OCI-M2 (cell line): ENCODE measurements at regions not wholly inside any gene's neighbourhood (a gene's known extent, or its start where the extent isn't known, plus 50 kb on each side); places are given as distances from the start of the nearest gene placed in this dataset.
"Not testable (repeated sequence)": the region's sequence is repeated elsewhere in the genome, so short reads cannot be mapped to it uniquely, and the experiment has no call there.

Experiments used
- DNase-seq: peaks from one replicate; lab custom pipeline; 2025; ENCODE audit not compliant: unreplicated experiment; lab: John Stamatoyannopoulos, UW

DNA sequence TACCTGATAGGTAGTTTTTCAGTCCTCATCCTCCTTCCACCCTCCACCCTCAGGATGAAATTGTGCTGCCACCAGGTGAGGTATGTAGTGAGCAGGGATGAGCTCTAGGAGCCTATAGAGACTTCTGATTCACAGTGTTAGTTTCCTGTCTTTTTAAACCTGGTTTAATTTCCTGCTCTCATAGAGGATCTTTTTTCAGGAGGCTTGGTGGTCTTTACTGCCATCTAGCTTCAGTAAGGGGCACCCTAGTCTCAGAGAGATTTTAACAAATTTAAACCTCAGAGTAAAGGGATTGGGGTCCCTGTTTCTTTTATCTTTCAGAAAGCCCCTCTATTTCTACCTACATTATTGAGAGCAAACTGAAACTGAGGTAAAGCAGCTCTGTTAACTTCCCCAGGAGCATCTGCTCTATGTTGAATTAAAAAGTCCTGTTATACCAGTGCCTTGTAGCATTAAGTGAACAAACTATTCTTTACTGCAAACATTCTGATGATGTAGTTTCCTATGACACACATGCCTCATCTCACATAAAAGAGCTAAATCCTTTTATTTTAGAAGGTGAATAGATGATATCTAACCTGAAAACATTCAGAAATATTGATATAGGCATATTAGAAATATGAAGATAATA, 172.2 kb upstream of the DDHD1 start:
- no peak for DNase-seq

DNA sequence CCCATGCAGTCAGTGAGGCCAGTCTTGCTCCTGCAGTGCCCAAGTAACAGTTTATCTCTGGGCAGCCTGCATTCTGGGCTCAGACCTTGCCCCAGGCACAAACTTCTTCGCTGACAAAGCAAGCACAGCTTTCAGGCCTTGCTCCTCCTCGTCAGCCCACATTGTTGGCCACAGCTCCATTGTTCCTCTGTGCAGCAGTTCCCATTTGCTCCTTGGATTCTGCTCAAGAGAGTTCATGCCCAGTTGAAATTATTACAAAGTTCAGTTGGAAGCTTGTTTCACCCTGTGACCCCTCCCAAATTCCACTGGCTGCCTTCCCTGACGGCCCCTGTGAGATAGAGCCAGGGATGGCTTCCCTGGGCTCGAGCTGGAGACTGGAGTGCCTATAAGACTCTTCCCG, 163.4 kb upstream of the DDHD1 start:
- DNase-seq = no peak

DNA sequence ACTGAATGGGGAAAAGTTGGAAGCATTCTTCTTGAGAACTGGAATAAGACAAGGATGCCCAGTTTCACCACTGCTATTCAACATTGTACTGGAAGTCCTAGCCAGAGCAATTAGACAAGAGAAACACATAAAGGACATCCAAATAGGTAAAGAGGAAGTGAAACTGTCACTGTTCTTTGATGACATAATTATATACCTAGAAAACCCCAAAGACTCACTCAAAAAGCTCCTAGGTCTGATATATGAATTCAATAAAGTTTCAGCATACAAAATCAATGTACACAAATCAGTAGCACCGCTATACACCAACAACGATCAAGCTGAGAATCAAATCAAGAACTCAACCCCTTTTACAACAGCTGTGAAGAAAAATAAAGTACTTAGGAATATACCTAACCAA, 157.3 kb upstream of the DDHD1 start:
- no peak for DNase-seq

DNA sequence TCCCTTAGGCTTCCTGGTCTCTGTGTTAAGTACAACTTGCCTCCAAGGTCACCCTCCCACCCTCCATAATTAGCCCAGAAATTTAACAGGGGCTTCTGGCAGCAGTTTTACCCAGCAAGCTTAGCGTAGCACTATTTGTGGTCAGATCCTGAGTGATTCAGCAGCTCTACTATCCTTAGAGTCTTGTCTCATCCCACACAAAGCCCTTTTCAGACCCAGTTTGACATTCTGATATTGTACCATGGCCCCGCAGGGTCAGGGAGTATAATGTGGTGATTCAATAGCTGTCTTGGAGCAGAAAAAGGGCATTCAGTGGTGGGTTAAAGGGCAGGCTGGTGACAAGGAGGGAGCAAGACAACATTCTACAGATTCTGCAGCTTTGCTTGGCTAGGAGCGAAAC, 153.8 kb upstream of the DDHD1 start:
- DNase-seq = no peak

DNA sequence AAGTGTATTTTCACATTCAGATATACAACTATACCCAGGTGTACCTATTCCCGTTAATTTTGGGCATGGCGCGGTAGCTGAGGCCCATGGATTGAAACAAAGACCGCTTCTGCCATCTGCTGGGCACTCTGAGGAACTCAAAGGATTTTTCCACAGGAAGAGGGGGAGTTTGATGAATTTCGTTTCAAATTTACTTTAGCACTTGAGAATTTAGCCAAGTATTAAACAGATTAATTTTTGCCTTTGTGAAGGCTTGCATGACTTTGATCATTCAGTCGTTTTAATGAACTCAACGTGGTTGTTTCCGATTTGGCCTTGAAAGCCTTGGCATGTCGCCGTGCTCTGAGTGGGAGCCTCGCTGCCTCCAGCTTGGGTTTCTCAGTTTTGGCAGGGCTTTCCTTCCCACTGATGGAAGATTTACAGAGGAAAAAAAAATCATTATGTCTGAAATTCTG, 153.2 kb upstream of the DDHD1 start:
- DNase-seq = no peak

DNA sequence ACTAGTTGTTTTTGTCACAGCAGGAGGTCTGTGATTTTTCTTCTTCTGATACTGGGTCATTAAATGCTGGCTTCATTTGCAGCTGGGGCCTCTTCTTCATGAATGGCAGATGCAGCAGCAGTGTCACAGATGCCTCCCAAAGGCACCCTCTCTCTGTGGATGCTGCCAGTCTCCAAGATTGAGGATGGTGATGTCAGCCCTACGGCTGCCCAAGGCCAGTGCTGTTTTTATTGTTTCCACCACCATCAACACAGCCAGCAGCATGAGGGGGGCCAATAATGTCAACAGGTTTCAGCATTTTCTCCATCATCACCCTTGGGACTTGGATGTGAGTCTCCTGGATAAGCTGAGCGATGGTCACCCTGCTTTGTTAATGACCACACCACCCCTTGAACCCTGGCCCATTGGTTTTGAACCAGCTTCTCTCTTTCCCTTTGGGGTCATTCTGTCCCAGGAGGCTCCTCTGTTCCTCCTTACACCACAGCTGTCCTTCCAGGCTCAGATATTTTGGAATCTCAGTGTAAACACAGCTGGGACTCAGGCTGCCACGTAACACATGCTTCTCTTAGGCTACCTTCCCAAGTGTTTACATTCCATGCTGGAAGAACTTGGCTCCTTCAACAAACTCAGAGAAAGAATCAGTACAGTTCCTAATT, 151.7 kb upstream of the DDHD1 start:
- no peak for DNase-seq

DNA sequence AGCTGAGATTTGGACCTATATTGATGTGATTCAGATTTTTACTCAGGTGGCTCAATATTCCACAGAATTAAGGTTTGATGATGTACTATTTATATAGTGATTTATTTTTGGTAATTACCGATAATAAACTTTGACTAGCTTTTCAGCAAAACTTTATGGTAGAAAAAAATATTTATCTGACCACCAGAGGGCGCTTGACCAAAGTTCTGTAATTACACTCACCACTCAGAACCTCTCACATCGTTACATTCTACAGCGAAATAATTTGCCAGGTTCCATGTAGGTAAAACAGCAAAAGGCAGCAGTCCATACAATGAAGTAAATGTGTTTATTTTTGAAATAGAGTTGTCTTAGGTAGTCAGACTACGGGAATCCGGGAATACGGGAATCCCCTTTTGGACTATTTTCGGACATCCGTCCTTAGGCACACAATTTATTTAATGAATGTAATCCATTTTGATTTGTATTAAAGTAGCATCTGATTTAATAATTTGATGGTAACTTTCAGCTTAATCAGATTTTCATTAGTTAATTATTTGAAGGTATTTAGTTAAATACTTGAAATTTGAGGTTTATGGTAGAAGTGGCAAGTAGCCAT, 143.0 kb upstream of the DDHD1 start:
- DNase-seq = no peak

DNA sequence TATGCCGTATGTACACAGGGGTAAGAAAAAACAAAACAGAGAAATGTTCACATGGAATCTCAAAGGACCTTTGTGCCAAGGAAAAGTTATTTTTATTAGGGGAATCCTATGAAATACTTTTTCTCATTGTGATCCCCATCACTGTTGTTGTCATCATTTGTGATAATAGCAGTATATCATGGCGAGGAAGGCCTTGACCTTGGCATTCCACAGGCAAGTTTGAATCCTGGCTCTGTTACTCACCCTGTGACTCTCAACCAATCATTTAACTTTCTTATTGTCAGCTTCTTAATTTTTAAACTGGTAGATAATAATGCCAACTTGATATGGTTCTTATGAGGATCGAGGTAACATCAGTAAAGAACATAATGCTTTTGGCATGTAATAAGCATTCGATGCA, 142.2 kb upstream of the DDHD1 start:
- DNase-seq = no peak

DNA sequence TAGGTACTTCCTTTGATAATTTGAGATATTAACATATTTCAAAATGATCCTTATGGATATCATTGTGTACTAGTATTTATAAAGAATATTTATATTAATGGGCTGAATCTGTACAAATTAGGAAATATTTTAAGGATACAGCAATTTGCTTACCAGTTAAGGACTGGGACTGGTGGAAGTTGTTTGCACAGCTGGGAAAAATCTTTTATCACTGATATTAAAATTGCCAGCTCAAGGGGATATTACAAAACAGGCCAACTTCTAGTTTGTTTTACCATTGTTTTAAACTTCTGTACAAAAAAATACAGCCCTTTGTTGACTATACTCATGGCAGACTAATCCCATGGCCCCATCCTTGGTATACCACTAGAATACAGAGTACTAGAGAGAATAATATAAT, 133.2 kb upstream of the DDHD1 start:
- DNase-seq = no peak

DNA sequence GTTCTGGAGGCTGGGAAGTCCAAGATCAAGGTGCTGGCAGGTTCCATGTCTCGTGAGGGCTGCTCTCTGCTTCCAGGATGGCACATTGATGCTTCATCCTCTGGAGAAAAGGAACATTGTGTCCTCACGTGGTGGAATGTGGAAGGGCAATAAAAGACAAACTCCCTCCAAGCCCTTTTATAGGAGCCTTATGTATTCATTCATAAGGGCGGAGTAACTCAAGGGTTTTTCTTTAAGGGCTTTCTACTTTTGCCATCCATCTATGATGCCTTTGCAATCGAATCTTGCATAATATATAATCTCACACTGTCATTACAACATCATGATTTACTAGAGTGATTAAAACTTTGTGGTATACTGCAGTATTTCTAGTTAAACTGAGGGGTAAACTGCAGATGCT, 132.7 kb upstream of the DDHD1 start:
- no peak for DNase-seq

DNA sequence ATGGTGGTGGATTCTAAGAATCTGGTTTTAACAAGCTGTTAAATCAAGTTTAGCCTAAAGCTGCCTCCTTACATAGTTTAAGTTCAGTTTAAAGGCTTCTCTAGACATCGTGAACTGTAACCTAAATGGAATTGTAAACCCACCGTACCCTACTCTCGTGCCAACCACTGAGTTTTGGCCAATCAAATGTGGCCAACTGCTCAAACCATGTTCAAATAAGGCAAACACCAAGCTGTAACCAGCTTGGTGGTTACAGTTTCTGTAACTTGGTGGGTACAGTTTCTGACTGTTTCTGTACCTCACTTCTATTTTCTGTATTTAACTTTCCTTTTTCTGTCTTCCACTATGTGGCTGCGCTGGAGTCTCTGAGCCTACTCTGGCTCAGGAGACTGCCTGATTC, 131.9 kb upstream of the DDHD1 start:
- DNase-seq = no peak

DNA sequence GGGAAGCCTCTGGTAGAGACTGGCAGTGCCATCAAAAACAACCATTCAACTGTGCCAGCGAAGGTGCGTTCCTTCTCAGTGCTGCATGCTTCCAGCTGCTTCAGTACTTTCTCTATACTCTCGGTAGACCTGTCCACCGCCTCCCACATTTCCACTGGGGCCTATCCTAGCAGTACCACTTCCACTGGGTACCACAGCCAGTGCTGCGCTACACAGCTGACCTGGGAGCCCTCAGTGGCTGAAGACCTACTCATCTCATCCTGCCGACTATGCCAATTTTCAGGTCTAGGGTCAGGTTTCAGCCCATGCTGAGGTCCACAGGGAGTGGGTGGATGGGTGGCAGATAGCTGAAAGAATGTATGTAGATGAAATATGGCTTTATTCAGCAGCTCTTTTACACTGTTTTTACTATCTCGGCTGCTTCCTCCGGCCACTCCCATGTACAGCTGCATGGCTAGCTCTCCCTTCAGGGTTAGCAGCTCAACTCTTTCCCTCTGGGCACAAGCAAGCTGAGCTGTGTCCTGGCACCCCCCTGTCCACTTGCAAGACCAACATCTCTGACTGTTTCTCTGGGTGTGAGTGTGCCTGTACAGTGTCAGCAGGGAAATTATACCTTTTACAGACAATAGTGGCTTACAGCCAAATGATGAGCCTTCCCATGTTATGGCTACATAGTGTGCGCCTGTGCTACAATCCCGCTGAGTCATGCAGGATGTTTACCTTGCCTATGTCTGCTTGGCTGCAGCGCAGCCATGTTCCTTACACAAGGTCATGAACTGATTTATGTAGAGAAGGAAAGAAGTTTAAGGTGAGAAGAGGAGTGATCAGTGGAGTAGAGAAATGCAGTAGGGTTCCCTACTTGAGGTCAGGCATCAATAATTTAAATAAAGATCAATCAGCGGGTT, 125.7 kb upstream of the DDHD1 start:
- no peak for DNase-seq

DNA sequence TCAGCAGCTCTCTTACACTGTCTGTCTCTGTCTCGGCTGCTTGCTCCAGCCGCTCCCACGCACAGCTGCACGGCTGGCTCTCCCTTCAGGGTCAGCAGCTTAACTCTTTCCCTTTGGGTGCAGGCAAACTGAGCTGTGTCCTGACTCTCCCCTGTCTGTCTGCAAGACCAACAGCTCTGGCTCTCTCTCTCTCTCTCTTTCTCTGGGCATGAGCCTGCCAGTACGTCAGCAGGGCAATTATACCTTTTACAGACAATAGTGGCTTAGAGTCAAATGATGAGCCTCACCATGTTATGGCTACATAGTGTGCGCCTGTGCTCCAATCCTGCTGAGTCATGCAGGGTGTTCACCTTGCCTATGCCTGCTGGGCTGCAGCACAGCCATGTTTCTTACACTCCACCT, 120.5 kb upstream of the DDHD1 start:
- no peak for DNase-seq

DNA sequence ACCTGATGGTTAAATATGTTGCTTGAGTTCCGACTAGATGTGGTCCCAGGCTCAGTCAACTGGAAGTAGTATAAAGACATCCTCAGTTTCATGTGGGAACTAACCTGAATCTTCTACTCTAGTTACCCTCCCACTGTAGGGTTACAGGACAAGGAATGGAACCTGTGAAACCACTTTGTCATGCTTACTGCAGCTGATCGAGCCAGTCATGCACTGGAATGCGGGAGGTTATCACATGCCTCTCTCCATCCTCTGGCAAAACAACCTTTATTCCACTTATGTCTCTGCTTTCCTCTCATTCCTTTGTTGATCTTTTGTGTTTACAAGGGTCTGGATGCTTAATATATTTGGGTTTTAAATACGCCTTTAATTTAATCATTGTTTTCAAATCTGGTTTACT, 111.9 kb upstream of the DDHD1 start:
- no peak for DNase-seq

DNA sequence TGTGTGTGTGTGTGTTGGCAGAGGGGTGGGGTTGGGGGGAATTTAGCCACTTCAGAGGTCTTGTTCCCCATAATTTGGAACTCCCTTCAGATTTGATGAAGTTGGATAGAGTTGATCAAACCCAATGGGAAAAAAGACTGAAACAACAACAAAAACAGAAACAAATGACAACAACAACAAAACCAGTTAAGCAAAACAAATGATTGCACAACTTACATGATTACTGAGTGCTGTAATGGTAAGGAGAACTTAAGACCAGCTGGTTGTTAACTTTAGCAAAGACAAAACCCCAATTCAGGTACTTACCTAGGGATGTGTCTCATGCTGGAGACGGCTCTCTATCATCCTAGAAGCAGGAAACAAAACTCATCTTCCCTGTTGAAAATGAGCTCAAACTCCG, 107.8 kb upstream of the DDHD1 start:
- DNase-seq = no peak

DNA sequence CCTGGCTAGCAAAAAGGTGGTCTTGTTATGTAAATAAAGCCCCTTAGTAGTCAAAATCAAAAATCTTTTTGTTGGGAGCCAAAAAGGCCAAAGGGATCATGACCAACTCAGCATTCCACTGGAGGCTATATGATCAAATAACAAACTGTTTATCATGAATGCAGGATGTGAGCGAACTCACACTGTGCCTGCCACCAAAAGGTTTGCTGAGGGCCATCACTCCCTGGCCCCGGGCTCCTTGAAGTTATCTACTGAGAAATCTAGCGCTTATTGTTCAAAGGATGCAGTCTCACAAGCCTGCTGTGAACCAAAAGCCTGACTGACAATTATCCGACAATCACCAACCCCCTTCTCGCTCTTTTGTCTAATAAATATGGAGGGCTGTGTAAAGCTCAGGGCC, 107.2 kb upstream of the DDHD1 start:
- DNase-seq = no peak

DNA sequence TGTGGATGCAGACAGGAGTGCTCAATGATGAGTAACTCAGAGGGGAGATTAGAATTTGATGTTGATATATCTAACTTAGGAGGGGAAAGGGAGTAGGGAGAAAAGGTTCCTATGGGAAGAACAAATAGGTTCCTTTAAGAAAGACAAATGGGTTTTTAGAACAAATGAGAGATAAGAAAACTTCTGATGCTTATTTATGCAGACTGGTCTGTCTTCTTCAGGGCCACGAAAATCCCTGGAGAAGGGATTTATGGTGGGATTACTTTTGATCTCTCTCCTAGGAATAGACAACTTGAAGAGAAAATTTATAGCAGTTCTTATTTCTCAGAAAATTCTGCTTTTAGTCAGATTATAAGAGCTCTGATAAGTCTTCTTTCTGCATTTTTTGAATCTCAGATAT, 99.0 kb upstream of the DDHD1 start:
- no peak for DNase-seq

DNA sequence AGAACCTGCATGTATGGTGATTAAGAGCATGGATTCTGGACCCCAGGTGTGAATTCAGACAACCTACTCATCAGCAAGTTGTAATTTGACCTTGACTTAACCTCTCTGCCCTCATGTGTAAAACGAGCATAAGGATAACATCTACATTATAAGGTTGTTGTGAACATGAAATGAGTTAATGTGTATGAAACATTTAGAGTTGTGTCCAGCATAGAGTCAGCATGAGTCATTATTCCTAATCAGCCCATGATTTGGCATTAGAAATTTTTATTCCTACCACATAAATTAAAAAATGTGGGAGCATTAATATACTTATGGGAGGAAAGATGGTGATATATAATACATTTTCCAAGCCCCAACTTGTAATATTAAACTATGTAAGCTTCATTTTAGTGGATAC, 95.9 kb upstream of the DDHD1 start:
- DNase-seq = no peak

DNA sequence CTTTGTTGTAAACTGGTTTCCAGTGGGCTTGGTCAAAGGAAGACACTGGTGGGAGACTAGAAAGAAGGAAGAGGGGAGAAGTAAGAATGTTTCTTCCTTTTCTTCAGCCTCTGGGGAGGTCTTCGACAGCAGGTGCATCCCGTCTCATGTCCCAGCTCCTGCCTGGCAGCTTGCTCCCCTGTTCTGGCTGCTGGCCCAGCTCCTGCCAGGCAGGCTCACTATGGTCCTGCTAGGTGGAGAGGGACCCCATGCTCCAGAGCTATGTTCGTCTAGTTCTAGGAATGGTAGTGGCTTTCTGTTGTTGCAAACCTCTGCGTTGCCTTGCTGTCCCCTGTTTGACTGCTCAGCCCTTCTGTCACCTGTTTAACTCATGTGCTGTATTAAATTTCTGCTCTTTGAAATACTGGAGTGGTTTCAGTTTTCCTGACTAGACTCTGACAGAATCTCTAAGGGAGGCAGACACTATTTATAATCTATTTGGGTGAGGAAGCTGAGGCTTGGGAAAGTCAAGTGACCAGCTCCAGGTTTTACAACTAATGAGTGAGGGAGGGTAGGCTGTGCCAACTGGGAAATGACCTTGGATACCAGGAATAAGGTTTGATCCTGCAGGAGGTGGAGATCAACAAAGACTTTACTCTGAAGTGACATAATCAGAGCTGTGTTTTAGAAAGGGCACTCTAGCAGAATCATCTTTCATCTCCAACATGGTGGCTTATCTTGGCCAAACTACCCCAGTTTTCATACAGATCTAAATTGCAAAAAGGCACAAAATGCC, 94.7 kb upstream of the DDHD1 start:
- DNase-seq = no peak

DNA sequence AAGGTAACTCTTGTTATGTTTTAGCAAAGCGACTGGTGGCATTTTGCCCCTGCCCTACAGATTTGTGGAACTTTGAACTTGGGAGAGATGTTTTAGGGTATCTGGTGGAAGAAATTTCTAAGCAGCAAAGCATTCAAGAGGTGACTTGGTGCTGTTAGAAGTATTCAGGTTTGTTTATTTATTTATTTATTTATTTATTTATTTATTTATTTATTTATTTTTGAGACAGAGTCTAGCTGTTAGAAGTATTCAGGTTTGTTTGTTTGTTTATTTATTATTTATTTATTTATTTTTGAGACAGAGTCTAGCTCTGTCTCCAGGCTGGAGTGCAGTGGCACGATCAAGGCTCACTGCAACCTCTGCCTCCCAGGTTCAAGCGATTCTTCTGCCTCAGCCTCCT, 89.8 kb upstream of the DDHD1 start:
- not testable (repeated sequence) for DNase-seq

DNA sequence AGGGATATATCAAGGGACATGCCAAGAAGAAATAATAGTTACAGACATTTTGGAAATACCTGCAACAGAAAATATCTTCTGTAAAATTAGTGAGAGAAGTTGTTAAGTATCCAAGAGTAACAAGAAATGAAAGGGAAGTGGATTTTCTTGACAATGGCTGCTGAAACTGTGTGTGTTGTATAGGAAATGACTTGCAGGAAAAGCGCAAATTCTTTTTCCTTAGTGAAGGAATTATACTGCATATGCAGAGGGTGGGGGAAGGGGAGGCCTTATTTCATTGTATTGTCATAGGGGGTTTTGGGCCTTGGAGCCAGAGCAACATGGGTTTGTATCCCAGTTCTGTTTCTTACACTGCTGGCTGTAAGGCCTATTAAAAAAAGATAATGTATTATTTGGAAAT, 84.4 kb upstream of the DDHD1 start:
- no peak for DNase-seq
